Stimulated activated CD8-positive, alpha-beta memory T cell treated with anti-CD3 and anti-CD28 coated beads, Interleukin-4, amount 100 ng/mL, for 1 hour (primary cell): ENCODE measurements at regions not wholly inside any gene's neighbourhood (a gene's known extent, or its start where the extent isn't known, plus 50 kb on each side); places are given as distances from the start of the nearest gene placed in this dataset.

Experiments used
- DNase-seq, 2 donors: peaks; one replicate each; pipeline ENCODE4 v3.0.0-alpha.2; 2020; ENCODE audit warnings: low read depth in 2 of 2, low spot score in 1 of 2

DNA sequence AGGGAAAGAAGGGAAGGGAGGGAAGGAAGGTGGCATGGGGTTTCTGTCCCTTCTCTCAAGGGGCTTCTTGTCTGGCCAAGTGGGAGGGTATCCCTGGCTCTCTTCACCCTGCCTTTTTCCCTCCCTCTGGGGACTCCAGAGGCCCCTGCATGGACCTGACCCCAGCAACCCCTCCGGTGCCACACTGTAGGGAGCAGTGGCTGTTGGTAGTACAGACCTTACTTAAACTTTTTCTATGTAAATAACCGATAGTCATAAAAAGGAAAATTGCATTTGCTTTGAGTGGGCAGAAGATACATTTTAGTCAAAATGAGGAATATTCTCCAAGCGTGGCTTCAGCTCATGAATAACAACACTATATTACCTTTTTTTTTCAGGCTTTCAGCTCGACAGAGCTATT lies 1384.0 kb downstream of the BRD1 start:
- DNase-seq, result no peak

DNA sequence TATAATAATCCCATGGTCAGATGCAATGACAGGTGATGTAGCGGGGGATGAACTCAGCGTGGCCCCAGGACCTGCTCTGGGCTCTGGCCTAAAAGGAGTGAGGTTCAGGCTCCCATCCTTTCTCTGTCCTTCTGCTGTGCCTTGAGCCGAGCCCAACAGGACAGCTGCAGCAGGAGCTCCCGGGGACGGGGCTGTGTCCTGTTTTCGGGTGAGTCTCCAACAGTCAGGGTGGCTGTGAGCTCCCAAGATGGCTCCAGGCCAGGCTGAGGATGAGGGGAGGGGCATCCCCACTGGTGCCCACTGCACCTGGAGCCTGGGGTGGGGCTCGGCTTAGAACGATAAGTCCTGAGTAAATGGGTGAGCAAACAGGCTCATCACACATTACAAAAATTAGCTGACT lies 1385.0 kb downstream of the BRD1 start:
- no peak for DNase-seq

DNA sequence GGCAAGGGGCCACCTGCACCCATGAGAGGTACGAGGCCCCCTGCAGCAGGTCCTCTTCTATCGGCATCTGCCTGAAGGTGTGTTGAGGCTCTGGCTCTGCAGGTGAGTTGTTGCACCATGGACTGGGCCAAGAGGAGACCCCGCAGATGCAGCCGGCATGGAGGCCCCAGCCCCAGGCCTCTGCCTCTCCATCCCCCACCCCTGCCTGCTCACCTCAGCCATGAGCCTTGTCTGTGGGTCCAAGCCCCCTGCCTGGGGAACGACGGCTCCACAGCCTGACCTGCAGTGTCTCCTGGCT lies 1386.2 kb downstream of the BRD1 start:
- DNase-seq, result no peak

DNA sequence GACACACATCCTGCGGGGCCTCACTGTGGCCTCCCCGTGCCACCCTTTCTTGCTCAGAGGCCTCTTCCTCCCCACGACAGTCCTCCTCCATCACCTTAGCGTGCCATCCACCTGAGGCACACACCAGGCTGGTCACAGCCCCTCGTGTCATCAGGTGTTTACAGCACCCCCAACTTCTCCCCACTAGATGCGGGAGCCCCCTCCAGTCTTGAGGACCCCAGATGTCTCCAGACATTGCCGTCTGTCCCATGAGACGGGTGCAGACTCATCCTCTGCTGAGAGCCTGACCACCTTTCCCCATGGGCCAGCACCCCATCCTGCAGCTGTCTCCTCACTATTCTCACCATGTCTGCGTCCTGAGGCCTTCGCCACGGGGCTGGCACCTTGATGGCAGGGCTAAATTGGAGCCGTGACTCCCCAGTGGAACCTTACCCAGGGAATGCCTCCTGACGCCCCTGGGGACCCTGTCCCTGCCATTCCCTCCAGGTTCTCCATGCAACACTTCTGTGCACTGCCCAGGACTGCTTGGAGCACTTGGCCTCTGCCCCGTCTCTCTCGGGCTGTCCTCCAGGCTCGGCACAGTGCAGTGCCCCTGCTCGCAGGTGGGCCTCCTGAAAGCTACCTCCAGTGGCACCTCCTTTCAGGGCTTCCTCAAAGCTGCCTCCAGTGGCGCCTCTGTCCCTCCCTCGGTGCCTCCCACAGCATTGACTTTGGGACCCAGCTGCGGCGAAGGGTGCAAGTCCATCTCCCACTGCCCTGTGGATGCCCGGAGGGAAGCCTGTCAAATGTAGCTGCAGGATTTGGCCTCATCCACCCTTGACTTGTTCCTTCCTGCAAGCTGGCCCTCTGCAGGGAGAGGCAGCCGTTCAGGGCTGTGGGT lies 1386.8 kb downstream of the BRD1 start:
- no peak for DNase-seq

DNA sequence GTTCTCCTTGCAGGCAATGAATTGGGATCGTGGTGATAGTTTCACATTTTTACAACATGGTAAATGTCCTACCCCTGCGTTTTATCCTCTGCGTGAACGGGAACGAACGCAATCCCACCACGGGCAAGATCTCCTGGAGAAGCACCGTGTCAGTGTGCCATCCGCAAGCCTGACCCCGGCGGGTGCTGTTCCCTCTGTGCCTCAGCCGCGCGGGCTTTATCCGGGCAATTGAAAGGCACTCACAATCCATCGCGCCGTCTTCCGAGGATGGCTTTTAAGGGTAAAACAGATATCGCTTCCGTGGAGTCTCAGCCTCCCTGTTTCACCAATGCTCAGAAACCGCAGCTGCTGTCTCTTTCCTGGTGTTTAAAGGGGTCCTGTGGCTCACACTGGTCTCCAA lies 1387.5 kb downstream of the BRD1 start:
- DNase-seq, result no peak

DNA sequence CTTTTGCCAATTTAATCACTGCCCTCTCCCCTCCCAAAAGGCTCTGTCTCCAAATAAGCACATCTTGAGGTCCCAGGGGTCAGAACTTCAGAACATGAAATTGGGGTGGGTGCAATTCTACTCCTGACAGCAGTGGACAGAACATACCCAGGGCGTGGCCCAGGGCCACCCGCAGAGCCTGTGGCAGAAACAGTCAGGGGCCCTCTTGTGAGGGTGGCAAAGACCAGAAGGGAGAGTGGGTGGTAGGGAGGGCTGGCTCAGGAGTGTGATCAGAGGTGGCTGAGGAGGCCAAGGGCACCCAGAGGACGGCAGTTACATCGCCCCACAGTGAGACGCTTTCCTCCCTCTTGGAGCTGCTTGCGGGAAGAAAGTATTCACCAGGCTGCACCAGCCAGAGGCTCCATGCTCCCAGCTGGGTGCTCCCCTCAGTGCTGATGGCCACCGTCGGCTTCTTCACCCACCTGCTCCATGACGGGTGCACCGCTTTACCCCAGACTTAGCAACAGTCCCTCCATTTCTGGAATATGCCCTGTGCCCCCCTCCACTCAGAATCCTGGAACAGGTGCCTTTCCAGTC lies 1388.0 kb downstream of the BRD1 start:
- DNase-seq, result no peak

DNA sequence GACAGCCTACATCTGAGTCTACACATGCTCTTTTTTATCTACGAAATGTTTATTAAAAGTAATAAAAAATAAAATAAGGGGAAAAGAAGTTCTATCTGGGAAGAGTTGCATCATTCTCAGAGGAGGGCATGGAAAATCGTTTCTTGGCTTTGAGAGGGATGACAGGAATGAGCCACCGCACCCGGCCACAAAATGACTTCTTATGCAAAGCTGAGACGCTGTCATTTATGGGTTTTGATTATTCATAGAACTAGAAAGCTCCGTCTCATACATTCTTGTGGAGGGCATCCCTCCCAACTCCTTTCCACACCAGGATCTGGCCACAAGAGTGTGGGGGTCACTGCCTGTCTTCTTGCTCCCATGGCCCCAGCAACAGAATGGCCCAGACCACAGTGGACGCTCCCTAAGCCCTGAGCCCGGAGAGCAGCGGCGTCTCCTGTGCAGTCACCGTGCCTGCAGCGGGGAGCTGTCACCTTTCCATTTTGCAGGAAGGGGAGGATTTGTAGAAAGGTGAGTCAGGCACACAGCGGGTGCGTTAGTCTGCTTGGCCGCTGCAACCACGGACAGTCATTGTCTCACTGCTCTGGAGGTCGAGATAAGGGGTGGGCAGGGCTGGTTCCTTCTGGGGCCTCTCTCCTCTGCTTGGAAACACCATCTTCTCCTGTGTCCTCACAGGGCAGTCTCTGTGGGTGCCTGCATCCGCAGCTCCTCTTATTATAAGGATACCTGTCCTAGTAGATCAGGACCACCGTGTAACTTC lies 1388.7 kb downstream of the BRD1 start:
- no peak for DNase-seq

DNA sequence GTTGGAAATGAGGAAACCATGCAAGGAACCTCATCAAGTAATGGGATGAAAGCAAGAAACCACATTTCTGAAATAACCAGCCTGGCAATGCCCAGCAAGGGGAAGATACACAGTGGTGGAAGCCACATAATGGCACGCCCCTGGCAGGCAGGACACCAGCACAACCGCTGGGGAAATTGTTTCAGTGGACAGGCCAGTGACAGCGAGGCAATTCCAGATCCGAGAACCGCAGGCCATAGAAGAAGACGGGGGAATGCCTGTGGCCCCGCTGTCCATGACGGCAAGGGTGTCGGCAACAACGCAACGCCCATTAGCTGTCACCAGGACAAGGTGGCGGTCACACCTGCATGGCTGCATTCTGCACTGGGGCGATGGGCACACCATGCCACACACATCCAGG lies 1389.6 kb downstream of the BRD1 start:
- no peak for DNase-seq

DNA sequence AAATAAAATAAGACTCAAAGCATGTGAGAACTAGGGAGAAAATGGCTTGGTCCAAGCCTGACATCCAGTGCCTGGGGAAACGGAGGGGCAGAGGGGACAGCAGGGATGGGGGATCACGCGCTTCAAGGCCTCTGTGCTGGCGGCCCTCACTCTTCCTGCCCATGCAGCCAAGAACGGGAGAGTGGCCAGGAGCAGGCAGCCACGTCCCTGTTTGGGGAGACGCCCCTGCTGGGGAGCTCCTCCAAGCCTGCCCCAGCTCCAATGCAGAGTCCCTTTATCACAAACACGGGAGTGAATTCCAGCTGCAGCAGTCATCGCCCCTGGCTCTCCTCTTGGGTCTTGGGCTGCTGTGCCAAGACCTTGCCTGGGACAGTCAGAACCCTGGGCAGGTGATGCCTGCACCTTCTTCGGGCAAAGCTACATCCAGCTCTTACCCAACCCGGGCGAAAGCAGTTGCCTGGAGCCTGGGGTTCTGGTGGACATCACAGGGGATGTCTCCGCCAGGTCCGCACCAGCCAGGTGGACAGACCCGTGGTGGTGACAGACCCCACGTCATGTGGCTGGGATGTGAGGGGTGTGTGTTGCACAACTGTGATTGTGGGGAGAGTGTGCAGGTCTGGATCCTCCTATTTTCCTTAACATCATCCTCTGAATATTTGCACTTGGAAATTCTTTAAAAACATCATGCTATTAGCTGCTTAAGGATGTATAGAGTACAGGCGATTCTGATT lies 1391.3 kb downstream of the BRD1 start:
- no peak for DNase-seq

DNA sequence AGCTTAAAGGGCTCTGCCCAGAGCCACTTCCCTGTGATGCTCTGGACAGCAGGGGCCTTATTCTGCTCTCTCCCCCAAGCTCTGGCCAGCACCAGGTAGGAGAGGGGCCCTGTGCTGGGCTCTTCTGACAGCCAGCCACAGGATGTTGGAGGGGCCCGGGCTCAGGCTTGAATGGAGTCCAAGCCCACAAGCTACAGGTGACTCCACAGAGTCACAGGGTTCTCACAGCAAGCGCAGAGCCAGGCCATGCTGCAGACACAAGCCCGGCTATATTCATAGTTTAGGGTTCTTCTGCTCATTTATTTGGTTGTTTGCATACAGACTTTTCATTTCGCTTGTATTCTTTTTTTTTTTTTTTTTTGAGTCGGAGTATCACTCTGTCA lies 1392.8 kb downstream of the BRD1 start:
- no peak for DNase-seq

DNA sequence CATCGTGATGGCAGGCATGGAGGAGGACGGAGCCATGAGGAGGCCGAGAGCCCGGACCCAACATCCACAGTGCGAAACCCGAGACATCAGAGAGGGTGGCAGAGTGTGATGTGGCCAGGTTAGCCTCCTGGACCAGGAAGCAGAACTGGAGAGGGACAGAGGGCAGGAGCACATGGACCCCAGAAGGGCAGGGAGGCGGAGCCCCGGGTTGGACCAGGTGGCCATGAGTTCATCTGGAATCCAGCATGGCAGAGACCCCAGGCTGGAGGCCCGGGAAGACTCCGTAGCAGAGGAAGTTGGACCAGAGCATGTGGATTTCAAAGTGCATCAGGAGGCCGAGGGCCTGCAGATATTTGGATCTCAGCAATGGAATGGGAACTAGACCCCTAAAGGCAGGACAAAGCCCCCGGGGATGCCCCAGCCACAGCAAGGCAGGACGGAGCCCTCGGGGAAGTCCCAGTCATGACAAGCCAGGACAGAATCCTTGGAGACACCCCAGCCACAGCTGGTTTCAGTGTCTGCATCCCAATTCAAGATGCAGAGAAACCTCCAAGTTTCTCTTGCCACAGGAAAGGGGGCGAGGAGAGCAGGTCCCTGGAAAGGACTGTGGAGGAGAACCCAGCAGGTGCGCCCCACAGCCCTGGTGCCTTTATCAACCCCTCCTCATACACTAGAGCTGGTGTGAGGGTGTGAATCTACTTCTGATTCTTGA lies 1393.4 kb downstream of the BRD1 start:
- no peak for DNase-seq

DNA sequence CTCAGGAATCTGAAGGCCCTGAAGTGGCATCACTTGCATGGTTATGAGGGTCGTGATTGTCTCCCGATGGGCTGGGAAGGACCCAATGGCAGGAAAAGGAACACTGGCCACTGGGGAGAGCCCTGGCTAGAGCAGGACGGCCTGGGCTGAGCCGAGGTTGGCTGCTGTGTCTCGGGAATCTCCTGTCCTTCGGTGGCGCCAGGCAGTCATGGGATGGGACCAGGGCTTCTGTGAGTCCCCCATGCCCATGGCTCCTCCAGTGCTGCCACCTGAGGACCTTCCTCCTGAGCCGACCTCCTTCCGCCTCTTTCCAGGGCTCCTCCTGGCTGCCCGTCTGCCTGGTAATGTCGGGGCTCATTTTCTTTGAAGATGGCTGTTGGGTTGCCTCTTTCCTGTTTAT lies 1394.0 kb downstream of the BRD1 start:
- no peak for DNase-seq

DNA sequence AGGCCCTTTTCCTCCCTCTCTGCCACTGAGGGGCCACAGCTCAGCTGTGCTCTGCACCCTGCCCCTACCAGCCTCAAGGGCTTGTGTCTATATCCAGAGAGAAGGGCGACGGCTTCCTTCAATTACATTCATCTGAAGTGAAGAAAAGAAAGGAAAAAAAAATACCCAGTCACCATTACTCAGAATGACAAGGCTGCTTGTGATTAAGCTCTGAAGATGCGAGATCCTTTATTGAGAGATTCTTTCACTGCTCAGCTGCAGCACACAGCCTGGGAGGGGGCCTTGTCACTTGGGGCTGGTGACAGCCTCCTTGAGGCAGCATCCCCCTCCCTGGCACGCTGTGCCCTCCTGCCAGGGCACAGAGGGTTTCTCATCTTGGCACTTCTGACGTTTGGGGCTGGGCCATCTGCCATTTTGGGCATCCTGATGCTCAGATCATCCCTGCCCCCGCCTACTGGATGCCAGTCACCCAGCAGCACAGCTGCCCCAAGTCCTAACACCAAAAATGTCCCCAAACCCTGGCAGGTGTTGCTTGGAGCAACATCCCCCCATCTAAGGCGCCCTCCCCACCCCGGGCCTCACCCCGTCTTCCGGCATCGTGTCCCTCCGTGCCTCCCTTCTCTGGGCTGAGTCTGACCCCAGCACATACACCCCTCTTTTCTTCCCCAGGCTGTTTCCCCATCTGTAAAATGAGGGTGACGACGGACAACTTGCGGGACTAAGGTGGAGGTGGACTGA lies 1394.7 kb downstream of the BRD1 start:
- DNase-seq, result no peak

DNA sequence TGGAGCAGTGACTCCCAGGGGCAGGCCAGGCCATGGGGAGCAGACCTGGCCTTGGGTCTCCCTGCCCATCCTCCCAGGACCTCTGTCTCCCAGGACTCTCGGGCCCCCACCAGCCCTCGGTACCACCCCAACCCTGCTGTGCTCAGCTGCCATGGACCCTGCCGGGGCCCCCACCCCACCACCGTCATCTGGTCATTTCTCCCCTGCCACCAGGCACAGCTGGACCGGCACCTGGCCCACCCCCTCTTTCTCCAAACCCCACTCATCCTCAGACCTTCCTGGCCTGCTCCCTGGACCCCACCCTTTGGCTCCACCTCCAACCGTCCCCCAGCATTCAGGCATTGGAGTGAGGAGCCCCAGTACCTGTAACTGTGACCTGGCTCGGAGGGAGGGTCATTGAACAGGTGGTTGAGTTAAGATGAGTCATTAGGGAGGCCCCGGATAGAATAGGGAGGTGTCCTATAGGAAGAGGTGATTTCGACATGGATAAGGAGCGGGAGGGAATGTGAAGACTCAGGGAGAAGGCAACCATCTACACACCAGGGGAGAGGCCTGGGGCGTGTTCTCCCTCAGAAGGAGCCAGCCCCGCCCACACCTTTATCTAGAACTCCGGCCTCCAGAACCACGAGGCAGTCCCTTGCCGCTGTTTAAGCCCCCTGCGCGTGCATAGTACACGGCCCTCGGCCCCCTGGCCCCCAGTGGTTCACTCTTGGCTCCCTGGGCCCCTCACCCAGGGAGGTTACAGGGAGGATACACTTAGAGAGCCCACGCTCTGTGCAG lies 1395.9 kb downstream of the BRD1 start:
- no peak for DNase-seq

DNA sequence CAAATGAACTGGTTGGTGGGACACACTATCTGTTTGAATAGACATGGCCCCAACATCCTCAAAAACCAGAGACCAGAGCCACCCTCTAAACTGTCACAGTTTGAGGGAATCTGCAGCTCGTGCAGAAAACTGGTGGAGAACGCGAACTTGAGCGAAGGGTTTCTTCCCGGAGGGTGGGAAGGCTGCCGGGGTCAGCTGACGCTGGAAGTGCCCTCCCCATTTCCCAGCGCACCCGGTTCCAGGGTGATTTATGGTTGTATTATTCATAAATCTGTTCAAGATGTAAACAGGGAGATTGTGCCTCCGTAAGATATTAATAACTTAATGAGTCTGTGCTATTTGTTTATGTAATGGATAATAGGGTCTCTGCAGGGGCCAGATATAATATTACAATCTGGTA lies 1396.7 kb downstream of the BRD1 start:
- DNase-seq, result no peak

DNA sequence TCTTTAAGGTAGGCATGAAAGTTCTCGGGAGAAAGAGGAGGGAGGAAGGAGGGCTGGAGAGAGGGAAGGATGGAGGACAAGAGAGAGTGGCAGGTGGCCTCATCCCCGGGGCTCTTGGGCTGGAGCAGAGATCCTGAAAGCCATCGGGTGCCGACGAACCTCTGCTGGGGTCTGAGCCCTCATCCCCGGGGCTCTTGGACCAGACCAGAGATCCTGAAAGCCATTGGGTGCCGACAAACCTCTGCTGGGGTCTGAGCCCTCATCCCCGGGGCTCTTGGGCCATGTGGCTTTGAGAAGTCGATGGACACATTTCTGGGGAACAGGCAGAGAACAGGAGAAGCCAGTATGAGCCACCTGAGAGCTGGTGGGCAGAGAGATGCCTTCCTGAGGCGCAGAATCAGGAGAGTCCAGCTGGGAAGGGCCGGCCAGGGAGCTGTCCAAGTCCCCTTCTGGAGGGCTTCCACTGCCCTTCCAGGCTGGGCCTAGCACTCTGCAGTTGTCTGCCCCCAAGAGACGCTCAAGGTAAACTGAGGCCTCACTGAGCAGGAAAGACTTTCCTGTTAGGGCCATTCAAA lies 1398.1 kb downstream of the BRD1 start:
- DNase-seq, result no peak

DNA sequence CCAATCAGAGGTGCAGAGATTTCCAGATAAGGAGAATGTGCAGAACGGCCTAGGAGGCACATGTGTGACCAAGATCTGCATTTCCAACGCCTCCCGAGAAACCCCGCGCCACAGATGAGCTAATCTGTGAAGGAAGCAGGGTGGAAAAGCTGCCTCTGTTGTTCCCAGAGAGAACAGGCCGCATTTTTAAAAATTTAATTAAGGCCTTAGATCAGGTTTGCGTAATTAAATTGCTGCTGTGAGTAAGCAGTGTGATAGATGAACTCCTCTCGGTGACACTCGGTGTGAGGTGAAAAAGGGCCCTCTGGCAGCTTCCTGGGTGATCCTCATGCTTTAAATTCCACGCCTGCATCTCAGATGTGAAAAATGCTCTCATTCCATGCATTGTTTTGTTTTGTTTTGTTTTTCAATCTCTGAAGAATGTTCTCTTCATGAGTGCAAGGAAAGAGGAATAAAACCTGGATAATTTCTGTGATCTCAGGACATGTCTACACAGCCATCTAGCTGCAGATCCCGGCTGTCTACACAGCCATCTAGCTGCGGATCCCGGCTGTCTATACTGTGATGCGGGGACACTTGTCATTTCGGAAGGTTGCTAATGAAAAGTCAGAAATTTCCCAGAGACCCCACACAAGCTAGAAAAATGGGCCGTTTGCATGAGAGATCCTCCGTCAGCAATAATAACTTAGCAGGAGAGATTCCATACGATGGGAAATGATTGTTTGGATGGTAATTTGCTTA lies 1398.9 kb downstream of the BRD1 start:
- no peak for DNase-seq

DNA sequence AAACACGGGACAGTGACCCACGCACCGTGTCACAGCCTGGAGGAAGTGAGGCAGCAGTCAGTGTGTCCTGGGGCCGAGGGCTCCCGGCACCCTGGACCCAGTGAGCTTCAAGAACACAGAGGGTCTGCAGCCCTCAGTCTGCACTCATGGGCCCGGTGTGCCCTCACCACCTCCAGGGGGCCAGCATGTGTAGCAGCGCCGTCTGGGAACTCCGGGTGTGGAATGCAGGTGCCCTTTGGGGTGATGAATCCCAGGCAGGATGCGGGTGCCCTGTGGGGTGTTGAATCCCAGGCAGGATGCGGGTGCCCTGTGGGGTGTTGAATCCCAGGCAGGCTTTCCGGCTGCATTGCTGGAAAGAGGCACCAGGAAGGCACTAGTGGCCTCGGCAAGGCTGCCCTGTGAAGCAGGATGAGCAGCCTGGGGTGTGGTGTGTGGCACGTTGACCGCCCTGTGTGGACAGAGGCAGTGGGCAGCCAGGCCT lies 1399.9 kb downstream of the BRD1 start:
- DNase-seq, result no peak
